ENCODE measurements at regions not wholly inside any gene's neighbourhood (a gene's known extent, or its start where the extent isn't known, plus 50 kb on each side); places are given as distances from the start of the nearest gene placed in this dataset.

DNA sequence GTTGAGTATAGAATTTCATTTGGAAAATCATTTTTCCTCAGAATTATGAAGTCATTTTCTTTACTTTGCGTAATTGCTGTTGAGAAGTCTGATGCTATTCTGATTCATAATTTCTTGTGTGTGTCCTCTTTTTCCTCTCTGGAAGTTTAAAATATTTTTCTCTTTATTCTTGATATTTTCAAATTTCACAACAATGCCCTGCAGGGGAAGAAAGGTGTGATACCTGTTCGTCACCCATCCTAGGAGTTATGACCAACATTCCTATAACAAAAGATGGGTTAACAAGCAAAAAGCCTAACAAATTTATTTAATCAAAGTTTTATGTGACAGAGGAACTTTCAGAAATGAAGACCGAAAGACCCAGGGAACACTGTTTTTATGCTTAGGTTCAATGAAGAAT is 171.5 kb upstream of the AKIRIN2 start:
- TF ChIP-seq, protein P1, sequence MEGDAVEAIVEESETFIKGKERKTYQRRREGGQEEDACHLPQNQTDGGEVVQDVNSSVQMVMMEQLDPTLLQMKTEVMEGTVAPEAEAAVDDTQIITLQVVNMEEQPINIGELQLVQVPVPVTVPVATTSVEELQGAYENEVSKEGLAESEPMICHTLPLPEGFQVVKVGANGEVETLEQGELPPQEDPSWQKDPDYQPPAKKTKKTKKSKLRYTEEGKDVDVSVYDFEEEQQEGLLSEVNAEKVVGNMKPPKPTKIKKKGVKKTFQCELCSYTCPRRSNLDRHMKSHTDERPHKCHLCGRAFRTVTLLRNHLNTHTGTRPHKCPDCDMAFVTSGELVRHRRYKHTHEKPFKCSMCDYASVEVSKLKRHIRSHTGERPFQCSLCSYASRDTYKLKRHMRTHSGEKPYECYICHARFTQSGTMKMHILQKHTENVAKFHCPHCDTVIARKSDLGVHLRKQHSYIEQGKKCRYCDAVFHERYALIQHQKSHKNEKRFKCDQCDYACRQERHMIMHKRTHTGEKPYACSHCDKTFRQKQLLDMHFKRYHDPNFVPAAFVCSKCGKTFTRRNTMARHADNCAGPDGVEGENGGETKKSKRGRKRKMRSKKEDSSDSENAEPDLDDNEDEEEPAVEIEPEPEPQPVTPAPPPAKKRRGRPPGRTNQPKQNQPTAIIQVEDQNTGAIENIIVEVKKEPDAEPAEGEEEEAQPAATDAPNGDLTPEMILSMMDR (IDR thresholded peaks at IDR 0.05), result no peak
- no peak for TF ChIP-seq POLR2A (IDR thresholded peaks at IDR 0.05)
- no peak for TF ChIP-seq EP300 (IDR thresholded peaks at IDR 0.05)
